Left ventricle myocardium inferior (tissue), 1 donor: ENCODE measurements at regions not wholly inside any gene's neighbourhood (a gene's known extent, or its start where the extent isn't known, plus 50 kb on each side); places are given as distances from the start of the nearest gene placed in this dataset.

Source experiments
- DNase-seq: peaks from one replicate; pipeline ENCODE4 v3.0.0-alpha.2; 2020
- H3K27ac ChIP-seq: fragments of 200-600 bp; replicated peaks from 2 replicates; pipeline ENCODE4 v1.8.0; 2021
- H3K27me3 ChIP-seq: fragments of 200-600 bp; 2 replicates; pipeline ENCODE4 v1.8.0; 2021; ENCODE audit warnings: low read depth
- H3K36me3 ChIP-seq: fragments of 200-600 bp; 2 replicates; pipeline ENCODE4 v1.8.0; 2021
- H3K4me1 ChIP-seq: fragments of 200-600 bp; 2 replicates; pipeline ENCODE4 v1.8.0; 2021
- H3K4me3 ChIP-seq: fragments of 200-600 bp; 2 replicates; pipeline ENCODE4 v1.8.0; 2021; ENCODE audit warnings: mild to moderate bottlenecking, moderate library complexity
- H3K9me3 ChIP-seq: fragments of 200-600 bp; replicated peaks from 2 replicates; pipeline ENCODE4 v1.8.0; 2021
- CTCF ChIP-seq: fragments of 200-600 bp; IDR thresholded peaks from 2 replicates; pipeline ENCODE4 v1.8.0; 2021; ENCODE audit warnings: antibody characterized with exemption, mild to moderate bottlenecking, borderline replicate concordance
- intact Hi-C: fragments of 100-400 bp; cut with micrococcal nuclease; formaldehyde crosslinking; loops from one replicate; pipeline ENCODE4 v1.11.0; 2022
- donor health status: DM: no; HTN: yes; CAD: no; lungs with severe emphysema.

- intact Hi-C loops: no loop called here
- no peak for TF ChIP-seq CTCF
- no peak for DNase-seq
- Histone ChIP-seq H3K36me3 (no peaks in the 10 kb centered on the region), H3K27me3 (no peaks in the 10 kb centered on the region), H3K4me3 (no peak overlapping the region), H3K27ac (no peak overlapping the region), H3K4me1 (no peaks in the 10 kb centered on the region), H3K9me3 (peaks cover 3% of the 10 kb centered on the region)
These were observed 248.8 kb downstream of the RDH14 start for GRCh38 chr2:18311420-18312195.

DNA sequence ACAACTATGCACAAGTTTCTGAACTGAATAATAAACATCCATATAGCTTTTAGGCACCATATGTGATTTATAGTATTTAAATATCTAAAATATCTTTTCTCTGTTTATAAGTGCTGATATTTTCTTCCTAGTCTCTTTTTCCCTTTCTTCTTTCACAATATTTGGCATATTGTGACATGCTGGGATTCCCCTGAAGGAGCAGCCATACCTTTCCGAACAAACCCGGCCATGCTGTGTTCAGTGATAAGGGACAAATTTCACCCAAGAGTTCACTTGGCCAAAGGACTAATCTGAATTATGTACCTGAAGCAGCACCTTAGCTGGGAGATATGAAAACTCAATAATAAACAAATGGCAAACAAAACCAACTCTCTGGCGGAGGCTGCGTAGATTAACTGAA lies 250.8 kb downstream of the RDH14 start:
- TF ChIP-seq CTCF: no peak
- Histone ChIP-seq H3K27me3 (no peaks in the 10 kb centered on the region), H3K36me3 (no peaks in the 10 kb centered on the region), H3K4me1 (no peaks in the 10 kb centered on the region), H3K9me3 (peaks cover 3% of the 10 kb centered on the region), H3K4me3 (no peak overlapping the region), H3K27ac (no peak overlapping the region)
- DNase-seq: no peak
- intact Hi-C loops: no loop called here

DNA sequence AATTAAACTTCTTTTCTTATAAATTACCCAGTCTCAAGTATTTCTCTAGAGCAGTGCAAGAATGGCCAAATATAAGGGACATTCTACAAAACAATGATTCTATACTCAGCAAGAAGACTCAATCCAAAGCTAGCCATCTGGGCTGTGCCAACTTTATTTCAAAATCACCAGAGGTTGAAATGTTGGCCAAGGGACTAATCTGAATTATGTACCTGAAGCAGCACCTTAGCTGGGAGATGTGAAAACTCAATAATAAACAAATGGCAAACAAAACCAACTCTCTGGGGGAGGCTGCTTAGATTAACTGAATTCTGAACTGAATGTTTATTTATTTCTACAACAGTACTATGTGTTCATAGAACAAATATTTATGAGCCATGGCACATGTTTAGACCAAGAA lies 251.3 kb downstream of the RDH14 start:
- H3K4me3 ChIP-seq: no peak overlapping the region
- no peaks in the 10 kb centered on the region for H3K27me3 ChIP-seq
- H3K36me3 ChIP-seq: no peaks in the 10 kb centered on the region
- TF ChIP-seq CTCF: no peak
- no peak overlapping the region for H3K27ac ChIP-seq
- peaks cover 3% of the 10 kb centered on the region for H3K9me3 ChIP-seq
- intact Hi-C loops: no loop called here
- H3K4me1 ChIP-seq: no peaks in the 10 kb centered on the region
- no peak for DNase-seq

DNA sequence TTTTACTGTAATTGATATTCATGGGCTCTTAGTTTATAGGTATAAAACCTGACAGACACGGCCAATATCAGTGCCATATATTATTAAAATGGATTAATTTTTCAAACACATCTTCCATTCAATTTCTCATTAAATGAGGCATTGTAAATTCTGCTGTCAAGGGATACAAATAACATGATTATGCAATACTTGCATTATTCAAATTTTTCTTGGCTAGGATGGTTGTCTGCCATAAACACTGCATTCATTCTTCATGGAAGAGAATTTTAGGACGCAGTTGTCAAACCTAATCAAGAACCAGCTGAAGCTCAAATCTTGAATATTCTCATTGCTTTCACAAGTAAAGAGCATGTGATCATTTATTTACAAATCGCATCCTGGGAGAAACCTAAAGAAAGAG lies 255.6 kb downstream of the RDH14 start:
- no peaks in the 10 kb centered on the region for H3K4me1 ChIP-seq
- intact Hi-C loops: no loop called here
- no peaks in the 10 kb centered on the region for H3K9me3 ChIP-seq
- H3K36me3 ChIP-seq: no peaks in the 10 kb centered on the region
- H3K4me3 ChIP-seq: no peak overlapping the region
- no peak for TF ChIP-seq CTCF
- H3K27me3 ChIP-seq: no peaks in the 10 kb centered on the region
- no peak for DNase-seq
- no peak overlapping the region for H3K27ac ChIP-seq

GRCh38 chr2:18301421-18302139 lies 258.9 kb downstream of the RDH14 start:
- no peak for DNase-seq
- TF ChIP-seq CTCF: no peak
- Histone ChIP-seq H3K27me3 (no peaks in the 10 kb centered on the region), H3K36me3 (no peaks in the 10 kb centered on the region), H3K4me3 (no peak overlapping the region), H3K27ac (no peak overlapping the region), H3K4me1 (no peaks in the 10 kb centered on the region), H3K9me3 (no peaks in the 10 kb centered on the region)
- intact Hi-C loops: no loop called here
